ENCODE measurements at regions not wholly inside any gene's neighbourhood (a gene's known extent, or its start where the extent isn't known, plus 50 kb on each side); places are given as distances from the start of the nearest gene placed in this dataset.

GRCh38 chr11:95515371-95515770 is 274.2 kb downstream of the FAM76B start:
- H3K27ac ChIP-seq = no peak overlapping the region
- TF ChIP-seq, protein P1, sequence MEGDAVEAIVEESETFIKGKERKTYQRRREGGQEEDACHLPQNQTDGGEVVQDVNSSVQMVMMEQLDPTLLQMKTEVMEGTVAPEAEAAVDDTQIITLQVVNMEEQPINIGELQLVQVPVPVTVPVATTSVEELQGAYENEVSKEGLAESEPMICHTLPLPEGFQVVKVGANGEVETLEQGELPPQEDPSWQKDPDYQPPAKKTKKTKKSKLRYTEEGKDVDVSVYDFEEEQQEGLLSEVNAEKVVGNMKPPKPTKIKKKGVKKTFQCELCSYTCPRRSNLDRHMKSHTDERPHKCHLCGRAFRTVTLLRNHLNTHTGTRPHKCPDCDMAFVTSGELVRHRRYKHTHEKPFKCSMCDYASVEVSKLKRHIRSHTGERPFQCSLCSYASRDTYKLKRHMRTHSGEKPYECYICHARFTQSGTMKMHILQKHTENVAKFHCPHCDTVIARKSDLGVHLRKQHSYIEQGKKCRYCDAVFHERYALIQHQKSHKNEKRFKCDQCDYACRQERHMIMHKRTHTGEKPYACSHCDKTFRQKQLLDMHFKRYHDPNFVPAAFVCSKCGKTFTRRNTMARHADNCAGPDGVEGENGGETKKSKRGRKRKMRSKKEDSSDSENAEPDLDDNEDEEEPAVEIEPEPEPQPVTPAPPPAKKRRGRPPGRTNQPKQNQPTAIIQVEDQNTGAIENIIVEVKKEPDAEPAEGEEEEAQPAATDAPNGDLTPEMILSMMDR (conservative IDR thresholded peaks at IDR 0.05) = no peak

DNA sequence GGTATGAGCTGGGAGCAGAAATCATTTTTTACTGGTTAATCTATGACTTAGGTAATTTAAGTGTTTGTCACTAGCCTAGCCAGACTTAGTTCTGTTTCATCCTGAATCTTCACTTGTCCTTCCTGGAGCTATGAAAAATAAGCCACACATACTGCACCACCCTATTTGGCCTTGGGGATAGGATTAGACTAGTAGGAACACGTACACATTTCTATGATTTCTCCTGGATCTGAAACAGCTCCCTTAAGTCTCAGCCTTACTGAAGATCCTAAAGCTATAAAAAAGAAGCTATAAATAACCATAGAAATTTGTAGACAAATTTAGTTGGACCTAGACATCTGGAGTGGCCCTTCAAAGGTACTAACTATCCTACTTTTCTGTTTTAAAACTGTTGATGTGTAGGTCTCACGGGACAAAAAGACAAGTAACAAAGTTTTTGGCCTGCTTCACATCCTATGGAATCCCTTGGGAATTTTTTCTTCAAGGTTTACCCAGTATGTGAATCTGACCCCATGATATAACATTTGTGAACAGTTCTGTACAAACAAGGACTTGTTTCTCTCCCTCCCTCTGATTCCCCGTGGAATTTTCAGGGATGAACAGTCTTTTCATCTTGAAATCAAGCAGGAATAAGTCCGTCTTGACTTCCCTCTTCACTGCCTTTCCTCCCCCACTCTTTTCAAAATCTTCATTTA is 275.0 kb downstream of the FAM76B start:
- TF ChIP-seq, protein P1 (conservative IDR thresholded peaks at IDR 0.05) = no peak
- no peak overlapping the region for H3K27ac ChIP-seq

- H3K27ac ChIP-seq = peak overlapping the region; percentile 72
Measured at GRCh38 chr11:95512682-95513081, 276.9 kb downstream of the FAM76B start.

DNA sequence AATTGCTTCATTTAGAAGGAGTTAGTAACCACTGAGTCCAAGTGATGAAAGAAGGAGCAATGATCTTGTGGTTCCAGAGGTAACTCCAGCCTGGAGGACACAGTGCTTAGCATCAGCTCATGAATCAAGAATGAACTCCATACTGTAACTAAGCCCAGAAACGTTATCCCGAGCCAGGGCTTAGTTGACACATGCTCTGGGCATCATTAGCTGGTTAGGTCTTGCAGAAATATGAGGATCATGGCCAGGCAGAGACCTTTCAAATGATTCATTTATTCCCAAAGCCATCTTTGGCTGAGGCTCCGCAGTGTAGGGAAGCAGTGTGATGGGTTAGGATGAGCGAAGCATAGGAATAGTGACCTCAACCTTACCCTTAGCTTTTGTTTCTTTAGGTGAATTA is 277.4 kb downstream of the FAM76B start:
- peak overlapping the region; percentile 72 for H3K27ac ChIP-seq
- TF ChIP-seq, protein P1 (conservative IDR thresholded peaks at IDR 0.05) = no peak

More at GRCh38 chr11:95512682-95513081, 276.9 kb downstream of the FAM76B start:
- TF ChIP-seq, protein P1 (conservative IDR thresholded peaks at IDR 0.05) = no peak

GRCh38 chr11:95508219-95508890 is 277.4 kb upstream of the SESN3 start:
- no peak overlapping the region for H3K27ac ChIP-seq
- TF ChIP-seq, protein P1 (conservative IDR thresholded peaks at IDR 0.05) = no peak

- no peak overlapping the region for H3K27ac ChIP-seq
- TF ChIP-seq, protein P1 (conservative IDR thresholded peaks at IDR 0.05) = no peak
Measured at GRCh38 chr11:95507794-95508193, 276.8 kb upstream of the SESN3 start.

- TF ChIP-seq, protein P1 (conservative IDR thresholded peaks at IDR 0.05) = no peak
- no peak overlapping the region for H3K27ac ChIP-seq
Measured at GRCh38 chr11:95506777-95507176, 275.8 kb upstream of the SESN3 start.

Measured in VCaP (cell line).